Mesenteric fat pad (tissue), 1 donor: ENCODE measurements at regions not wholly inside any gene's neighbourhood (a gene's known extent, or its start where the extent isn't known, plus 50 kb on each side); places are given as distances from the start of the nearest gene placed in this dataset.

Experiments
- DNase-seq: peaks from one replicate; pipeline ENCODE4 v3.0.0-alpha.2; 2020; ENCODE audit warnings: low spot score
- donor health status: DM: yes; HTN: yes; CAD: no.

GRCh38 chr13:107421028-107421427, 794.3 kb downstream of the LIG4 start:
- DNase-seq: no peak

GRCh38 chr13:107413005-107413404, 802.3 kb downstream of the LIG4 start:
- no peak for DNase-seq

- DNase-seq: no peak
These were observed 808.3 kb downstream of the LIG4 start for GRCh38 chr13:107407074-107407473.

GRCh38 chr13:107395927-107396662, 819.2 kb downstream of the LIG4 start:
- no peak for DNase-seq

GRCh38 chr13:107392205-107392604, 823.1 kb downstream of the LIG4 start:
- no peak for DNase-seq

- DNase-seq: no peak
These were observed 819.6 kb upstream of the ARGLU1 start for GRCh38 chr13:107387525-107387924.

- no peak for DNase-seq
These were observed 811.6 kb upstream of the ARGLU1 start for GRCh38 chr13:107379407-107380155.

GRCh38 chr13:107376341-107377125, 808.6 kb upstream of the ARGLU1 start:
- DNase-seq: no peak

- no peak for DNase-seq
These were observed 807.9 kb upstream of the ARGLU1 start for GRCh38 chr13:107375701-107376340.

GRCh38 chr13:107374038-107374437, 806.1 kb upstream of the ARGLU1 start:
- DNase-seq: no peak

- no peak for DNase-seq
These were observed 805.6 kb upstream of the ARGLU1 start for GRCh38 chr13:107373551-107373950.

GRCh38 chr13:107370015-107370785, 802.3 kb upstream of the ARGLU1 start:
- no peak for DNase-seq

GRCh38 chr13:107367258-107367657, 799.3 kb upstream of the ARGLU1 start:
- no peak for DNase-seq

- no peak for DNase-seq
These were observed 797.7 kb upstream of the ARGLU1 start for GRCh38 chr13:107365466-107366215.

- no peak for DNase-seq
These were observed 796.7 kb upstream of the ARGLU1 start for GRCh38 chr13:107364658-107365057.

- no peak for DNase-seq
These were observed 793.7 kb upstream of the ARGLU1 start for GRCh38 chr13:107361666-107362065.

GRCh38 chr13:107360010-107360409, 792.1 kb upstream of the ARGLU1 start:
- no peak for DNase-seq

- DNase-seq: no peak
These were observed 790.9 kb upstream of the ARGLU1 start for GRCh38 chr13:107358866-107359265.

GRCh38 chr13:107351305-107351704, 783.4 kb upstream of the ARGLU1 start:
- DNase-seq: no peak

- DNase-seq: no peak
These were observed 781.0 kb upstream of the ARGLU1 start for GRCh38 chr13:107348925-107349324.
